ENCODE measurements at regions not wholly inside any gene's neighbourhood (a gene's known extent, or its start where the extent isn't known, plus 50 kb on each side); places are given as distances from the start of the nearest gene placed in this dataset.

GRCh38 chr21:23729331-23729730 is 1878.0 kb downstream of the MRPL39 start:
- DNase-seq (ENCODE audit: low spot score): no peak

- DNase-seq (ENCODE audit: low spot score): peak; percentile 5
These were observed 1881.7 kb downstream of the MRPL39 start for GRCh38 chr21:23725576-23725975.

- DNase-seq (ENCODE audit: low spot score): no peak
These were observed 1888.6 kb downstream of the MRPL39 start for GRCh38 chr21:23718446-23719285.

GRCh38 chr21:23712166-23712565 is 1895.1 kb downstream of the MRPL39 start:
- DNase-seq (ENCODE audit: low spot score): no peak

- DNase-seq (ENCODE audit: low spot score): no peak
These were observed 1900.8 kb downstream of the MRPL39 start for GRCh38 chr21:23706431-23706830.

- DNase-seq (ENCODE audit: low spot score): no peak
These were observed 1907.9 kb downstream of the MRPL39 start for GRCh38 chr21:23699402-23699801.

- DNase-seq (ENCODE audit: low spot score): no peak
These were observed 1908.7 kb downstream of the MRPL39 start for GRCh38 chr21:23698619-23699018.

GRCh38 chr21:23695443-23695842 is 1911.8 kb downstream of the MRPL39 start:
- DNase-seq (ENCODE audit: low spot score): no peak

- DNase-seq (ENCODE audit: low spot score): no peak
These were observed 1912.9 kb downstream of the MRPL39 start for GRCh38 chr21:23694390-23694789.

GRCh38 chr21:23690316-23690715 is 1917.0 kb downstream of the MRPL39 start:
- no peak for DNase-seq (ENCODE audit: low spot score)

GRCh38 chr21:23686737-23687523 is 1920.4 kb downstream of the MRPL39 start:
- DNase-seq (ENCODE audit: low spot score): no peak

- no peak for DNase-seq (ENCODE audit: low spot score)
These were observed 1922.8 kb downstream of the MRPL39 start for GRCh38 chr21:23684431-23684830.

GRCh38 chr21:23664193-23664694 is 1943.0 kb downstream of the MRPL39 start:
- DNase-seq (ENCODE audit: low spot score): no peak

GRCh38 chr21:23660560-23660959 is 1946.7 kb downstream of the MRPL39 start:
- DNase-seq (ENCODE audit: low spot score): no peak

- no peak for DNase-seq (ENCODE audit: low spot score)
These were observed 1962.5 kb downstream of the MRPL39 start for GRCh38 chr21:23644768-23645167.

- no peak for DNase-seq (ENCODE audit: low spot score)
These were observed 1967.6 kb downstream of the MRPL39 start for GRCh38 chr21:23639721-23640120.

- no peak for DNase-seq (ENCODE audit: low spot score)
These were observed 1969.1 kb downstream of the MRPL39 start for GRCh38 chr21:23638131-23638695.

- no peak for DNase-seq (ENCODE audit: low spot score)
These were observed 1973.8 kb downstream of the MRPL39 start for GRCh38 chr21:23633447-23633940.

- DNase-seq (ENCODE audit: low spot score): no peak
These were observed 1983.0 kb downstream of the MRPL39 start for GRCh38 chr21:23624281-23624680.

GRCh38 chr21:23613014-23613413 is 1994.3 kb downstream of the MRPL39 start:
- DNase-seq (ENCODE audit: low spot score): no peak

GRCh38 chr21:23612210-23612609 is 1995.1 kb downstream of the MRPL39 start:
- no peak for DNase-seq (ENCODE audit: low spot score)

GRCh38 chr21:23607782-23608431 is 1999.4 kb downstream of the MRPL39 start:
- DNase-seq (ENCODE audit: low spot score): no peak
